Heart right ventricle (tissue), 16 donors: ENCODE measurements at regions not wholly inside any gene's neighbourhood (a gene's known extent, or its start where the extent isn't known, plus 50 kb on each side); places are given as distances from the start of the nearest gene placed in this dataset.

ENCODE experiments used
- ATAC-seq, 8 donors: fragments of 200-7000 bp; cut with Tn5 transposase; one replicate each; pipeline ENCODE4 v1.9.1; 2020; ENCODE audit warnings: mild to moderate bottlenecking in 8 of 8, moderate library complexity in 8 of 8, moderate number of reproducible peaks in 1 of 8
- DNase-seq, 2 donors: peaks; one replicate each; pipeline ENCODE4 v3.0.0-alpha.2; 2020
- H3K27ac ChIP-seq, 10 donors: fragments of 200-600 bp; sonication (generic) in 2 of 10; one replicate each; pipeline versions ENCODE4 v1.5.0 to v1.8.0; 2020 to 2022; ENCODE audit warnings: mild to moderate bottlenecking in 3 of 10
- H3K27me3 ChIP-seq, 7 donors: fragments of 200-600 bp; one replicate each; pipeline ENCODE4 v1.8.0; 2021 to 2022; ENCODE audit warnings: mild to moderate bottlenecking in 2 of 7
- H3K36me3 ChIP-seq, 9 donors: fragments of 200-600 bp; sonication (generic) in 1 of 9; one replicate each; pipeline versions ENCODE4 v1.5.0 to v1.8.0; 2020 to 2022; ENCODE audit warnings: mild to moderate bottlenecking in 2 of 9
- H3K4me1 ChIP-seq, 9 donors: fragments of 200-600 bp; sonication (generic) in 1 of 9; one replicate each; pipeline versions ENCODE4 v1.5.0 to v1.8.0; 2020 to 2022; ENCODE audit warnings: mild to moderate bottlenecking in 4 of 9
- H3K4me3 ChIP-seq, 10 donors: fragments of 200-600 bp; sonication (generic) in 2 of 10; one replicate each; pipeline versions ENCODE4 v1.5.0 to v1.8.0; 2020 to 2022; ENCODE audit warnings: mild to moderate bottlenecking in 7 of 10, moderate library complexity in 2 of 10
- H3K9me3 ChIP-seq, 11 donors: fragments of 200-600 bp in 10 of 11; sonication (generic) in 2 of 11; one replicate each; pipeline versions ENCODE4 v1.5.0 to v1.8.0; 2013 to 2022; ENCODE audit warnings: mild to moderate bottlenecking in 2 of 11, control low read depth in 1 of 11, moderate library complexity in 1 of 11
- WGBS, 2 donors: extraction: QIAGEN DNeasy Blood & Tissue Kit; methylation state at CpG; one replicate each; pipeline ENCODE4 v1.1.7; 2013; ENCODE audit warnings: inconsistent platforms in 1 of 2; 5-methylcytosine and 5-hydroxymethylcytosine counted together
- intact Hi-C, 10 donors: fragments of 100-400 bp; cut with DNase I; formaldehyde crosslinking; loops; one replicate each; pipeline versions ENCODE4 v1.11.1 to v1.14.2; 2022
- TF ChIP-seq, protein P1 (sequence below), 9 donors: fragments of 200-600 bp; sonication (generic) in 2 of 9; IDR thresholded peaks; one replicate each; pipeline versions ENCODE4 v1.5.0 to v1.8.0; 2021 to 2022; ENCODE audit warnings: antibody characterized with exemption in 9 of 9, mild to moderate bottlenecking in 5 of 9, moderate library complexity in 1 of 9
- donor health status: Arrhythmogenic right ventricular cardiomyopathy.
- donor health status: ischemic (EF 13 %, LVEDD 7.1; RV severe dilation, severe dysfunction).
- donor health status: healthy with polysubstance abuse.
- donor health status: DM: no; HTN: yes; CAD: no.
- donor health status: DM: no; HTN: no; CAD: no.
- donor health status: ischemic (EF 25% LVEDD 6.9; RV normal size, moderate dysfunction).
- donor health status: ischemic (EF 25% LVEDD 5.7; RV mildly dilated, moderate dysfunction).
- donor health status: healthy.
- donor health status: DM: yes; HTN: yes; CAD: no.
- donor health status: Ischemic cardiomyopathy.
- donor health status: ischemic (EF 35%, LVEDD 5.7; RV mildly dilated, moderate dysfunction).
- donor health status: nonischemic (EF 11% LVEDD 7.7; RV severe dilation, severe dysfunction).
- donor health status: DM: yes; HTN: yes; CAD: no.
- donor health status: PGD.
- donor health status: ischemic (EF 29% LVEDD 5.4; RV normal size, mild dysfunction).
- donor health status: nonischemic (EF 23%, LVEDD 6.1; RV moderate dilation, normal function).

DNA sequence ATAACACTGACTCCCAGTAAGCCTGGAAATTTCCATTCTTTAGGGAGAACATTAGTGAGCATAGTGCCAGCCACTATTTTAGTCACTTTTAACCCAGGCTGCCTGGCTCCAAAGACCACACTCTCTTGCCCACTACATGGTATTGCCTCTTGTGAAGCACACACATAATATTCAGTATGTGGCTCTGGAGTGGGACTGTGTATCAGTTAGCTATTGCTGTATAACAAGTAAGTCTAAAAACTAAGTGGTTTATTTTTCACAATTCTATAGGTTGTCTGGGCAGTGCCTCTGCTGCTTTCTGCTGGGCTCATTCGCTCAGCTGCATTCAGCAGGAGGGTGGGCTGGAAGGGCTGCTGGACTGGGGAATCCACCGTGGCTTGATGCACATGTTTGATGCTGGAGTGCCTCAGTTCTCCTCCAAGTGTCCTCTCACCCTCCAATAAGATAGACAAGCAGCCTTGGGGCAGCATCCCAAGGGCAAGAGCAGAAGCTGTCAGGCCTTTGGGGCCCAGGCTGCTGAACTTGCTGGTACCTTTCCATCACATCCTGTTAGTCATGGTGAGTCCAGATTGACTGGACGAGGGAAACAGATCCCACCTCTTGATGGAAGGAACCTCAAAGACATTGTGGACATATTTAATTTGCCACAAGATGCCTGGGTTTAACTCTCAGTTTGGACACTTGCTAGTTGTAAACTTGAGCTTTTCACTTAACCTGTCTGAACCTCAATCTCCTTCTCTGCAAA is 66.6 kb upstream of the TLE3 start:
- intact Hi-C loops = loop anchor here in 4 of 10 donors (2.0 to 10.0 kb wide), 5 partner anchors 60 to 270 kb away; no protein-coding TSS in a partner anchor

DNA sequence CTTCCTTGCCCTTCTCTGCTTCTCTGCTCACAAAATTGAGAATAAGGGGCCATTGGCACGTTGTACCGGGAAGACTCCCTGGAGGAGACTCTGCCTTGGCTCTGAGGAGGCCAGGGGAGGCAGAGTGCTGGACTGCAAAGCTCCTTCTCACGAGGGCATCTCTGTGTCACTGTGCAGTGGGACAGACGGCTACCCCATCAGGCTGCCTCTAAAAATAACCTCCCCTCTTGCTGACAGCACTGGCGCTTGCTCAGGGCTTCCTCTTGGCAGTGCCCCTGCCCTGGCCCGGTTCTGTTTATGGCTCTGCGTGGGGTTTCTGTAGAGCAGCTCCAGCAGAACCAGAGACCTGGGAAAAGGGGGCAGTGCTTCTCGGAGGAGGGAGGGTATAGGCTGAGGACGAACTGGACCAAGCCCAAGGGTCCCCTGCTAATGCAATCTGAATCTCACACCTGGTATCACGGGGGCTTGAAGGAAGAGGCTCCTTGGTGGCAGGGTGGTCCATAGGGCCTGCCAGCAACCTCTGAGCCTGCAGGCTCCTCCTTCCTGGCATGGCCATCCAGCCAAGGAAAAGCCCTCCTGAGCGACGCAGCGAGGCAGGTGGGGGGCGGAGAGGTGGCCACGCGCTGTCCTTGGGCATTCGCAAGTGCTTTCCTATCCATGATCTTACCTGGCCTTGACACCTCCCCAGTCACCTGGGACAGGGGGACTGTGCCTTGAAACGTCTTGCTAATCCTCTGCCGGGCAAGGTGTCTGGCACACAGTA is 63.3 kb upstream of the TLE3 start:
- Histone ChIP-seq H3K27ac (peak overlapping the region in 4 of 10 donors; percentile 4 to 50 (median 38)), H3K4me1 (peaks cover 15 to 58% (median 43%) of the 10 kb centered on the region in 9 donors), H3K36me3 (no peaks in the 10 kb centered on the region), H3K4me3 (no peak overlapping the region), H3K27me3 (peaks cover 0 to 6% (median 0%) of the 10 kb centered on the region in 7 donors), H3K9me3 (peaks cover 0 to 6% (median 0%) of the 10 kb centered on the region in 11 donors)
- DNase-seq (peak; percentile 44 to 47), ATAC-seq (peak; percentile 34 to 81 (median 68))
- intact Hi-C loops = loop anchor here in 3 of 10 donors (5.0 to 10.0 kb wide), 4 partner anchors 56 to 274 kb away; no protein-coding TSS in a partner anchor
- TF ChIP-seq, protein P1, sequence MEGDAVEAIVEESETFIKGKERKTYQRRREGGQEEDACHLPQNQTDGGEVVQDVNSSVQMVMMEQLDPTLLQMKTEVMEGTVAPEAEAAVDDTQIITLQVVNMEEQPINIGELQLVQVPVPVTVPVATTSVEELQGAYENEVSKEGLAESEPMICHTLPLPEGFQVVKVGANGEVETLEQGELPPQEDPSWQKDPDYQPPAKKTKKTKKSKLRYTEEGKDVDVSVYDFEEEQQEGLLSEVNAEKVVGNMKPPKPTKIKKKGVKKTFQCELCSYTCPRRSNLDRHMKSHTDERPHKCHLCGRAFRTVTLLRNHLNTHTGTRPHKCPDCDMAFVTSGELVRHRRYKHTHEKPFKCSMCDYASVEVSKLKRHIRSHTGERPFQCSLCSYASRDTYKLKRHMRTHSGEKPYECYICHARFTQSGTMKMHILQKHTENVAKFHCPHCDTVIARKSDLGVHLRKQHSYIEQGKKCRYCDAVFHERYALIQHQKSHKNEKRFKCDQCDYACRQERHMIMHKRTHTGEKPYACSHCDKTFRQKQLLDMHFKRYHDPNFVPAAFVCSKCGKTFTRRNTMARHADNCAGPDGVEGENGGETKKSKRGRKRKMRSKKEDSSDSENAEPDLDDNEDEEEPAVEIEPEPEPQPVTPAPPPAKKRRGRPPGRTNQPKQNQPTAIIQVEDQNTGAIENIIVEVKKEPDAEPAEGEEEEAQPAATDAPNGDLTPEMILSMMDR (IDR thresholded peaks at IDR 0.05) = no peak
- WGBS, 2 donors = 59 to 69% methylated on average over 19 of the region's 19 CpGs

More for the DNA sequence above, 66.6 kb upstream of the TLE3 start:
- H3K27ac ChIP-seq = peak overlapping the region in 3 of 10 donors; percentile 75 to 92 (median 79)
- ATAC-seq (no peak), DNase-seq (no peak)
- H3K36me3 ChIP-seq = no peaks in the 10 kb centered on the region
- H3K9me3 ChIP-seq = peaks cover 0 to 6% (median 0%) of the 10 kb centered on the region in 11 donors
- H3K4me1 ChIP-seq = peaks cover 20 to 50% (median 41%) of the 10 kb centered on the region in 9 donors
- TF ChIP-seq, protein P1 (IDR thresholded peaks at IDR 0.05) = no peak
- H3K27me3 ChIP-seq = peaks cover 0 to 6% (median 0%) of the 10 kb centered on the region in 7 donors
- WGBS, 2 donors = 92 to 93% methylated on average over 3 of the region's 3 CpGs
- no peak overlapping the region for H3K4me3 ChIP-seq

DNA sequence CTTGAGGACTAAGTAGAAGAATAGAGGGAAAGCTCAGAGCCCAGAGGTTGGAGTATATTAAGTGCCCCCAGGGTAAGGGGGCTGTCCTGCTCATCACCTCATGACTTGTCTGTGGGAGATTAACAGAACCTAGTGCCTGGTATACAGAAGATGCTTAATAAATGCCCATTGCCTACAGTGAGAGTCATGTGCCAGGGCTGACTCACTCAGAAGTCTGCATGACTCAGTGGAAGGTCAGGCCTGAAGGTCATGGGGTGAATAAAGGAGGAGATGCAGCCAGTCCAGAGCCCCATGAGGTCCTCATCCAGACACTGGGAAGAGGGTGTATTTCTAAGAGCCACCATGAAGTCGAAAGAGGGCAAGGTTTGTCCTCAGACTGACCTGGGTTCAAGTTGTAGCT is 62.5 kb upstream of the TLE3 start:
- Histone ChIP-seq H3K4me3 (no peak overlapping the region), H3K4me1 (peaks cover 15 to 57% (median 41%) of the 10 kb centered on the region in 9 donors), H3K9me3 (peaks cover 0 to 6% (median 0%) of the 10 kb centered on the region in 11 donors), H3K36me3 (no peaks in the 10 kb centered on the region), H3K27me3 (peaks cover 0 to 6% (median 0%) of the 10 kb centered on the region in 7 donors), H3K27ac (peak overlapping the region in 1 of 10 donors; percentile 35)
- DNase-seq = no peak
- WGBS, 2 donors = 42 to 45% methylated on average over 1 of the region's 1 CpG
- intact Hi-C loops = loop anchor here in 3 of 10 donors (5.0 to 10.0 kb wide), 4 partner anchors 55 to 275 kb away; no protein-coding TSS in a partner anchor
- TF ChIP-seq, protein P1 (IDR thresholded peaks at IDR 0.05) = no peak
- peak in 2 of 8 donors; percentile 14 to 34 for ATAC-seq

DNA sequence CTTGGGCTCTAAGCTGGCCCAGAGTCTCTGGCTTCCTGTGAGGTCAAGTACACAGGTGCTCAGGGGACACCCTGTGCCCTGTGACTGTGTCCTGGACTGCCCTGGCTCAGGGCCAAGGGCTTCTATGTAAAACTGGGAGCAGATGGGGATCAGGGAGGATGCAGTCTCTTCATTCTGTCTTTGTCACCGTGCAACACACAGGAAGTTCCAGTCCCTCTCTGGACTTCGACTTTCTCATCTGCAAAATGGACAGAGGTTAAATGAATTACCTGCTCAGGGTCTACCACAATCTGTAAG is 61.9 kb upstream of the TLE3 start:
- H3K4me3 ChIP-seq = no peak overlapping the region
- ATAC-seq (no peak), DNase-seq (no peak)
- TF ChIP-seq, protein P1 (IDR thresholded peaks at IDR 0.05) = no peak
- intact Hi-C loops = loop anchor here in 4 of 10 donors (5.0 to 10.0 kb wide), 5 partner anchors 55 to 275 kb away; partner anchors contain the start of gene TLE3 (in 1 of the 4)
- peaks cover 16 to 57% (median 41%) of the 10 kb centered on the region in 9 donors for H3K4me1 ChIP-seq
- WGBS, 2 donors = 65 to 76% methylated on average over 2 of the region's 2 CpGs
- H3K27me3 ChIP-seq = peaks cover 0 to 6% (median 0%) of the 10 kb centered on the region in 7 donors
- H3K27ac ChIP-seq = no peak overlapping the region
- H3K9me3 ChIP-seq = peaks cover 0 to 6% (median 0%) of the 10 kb centered on the region in 11 donors
- no peaks in the 10 kb centered on the region for H3K36me3 ChIP-seq
